Upper lobe of left lung (tissue), 6 donors: ENCODE measurements at regions not wholly inside any gene's neighbourhood (a gene's known extent, or its start where the extent isn't known, plus 50 kb on each side); places are given as distances from the start of the nearest gene placed in this dataset.

ENCODE experiments used
- ATAC-seq, 2 donors: fragments of 200-7000 bp; cut with Tn5 transposase; one replicate each; pipeline ENCODE4 v1.9.1; 2022; ENCODE audit warnings: mild to moderate bottlenecking in 2 of 2, moderate library complexity in 2 of 2; ENCODE audit not compliant: low FRiP score in 2 of 2
- DNase-seq, 2 donors: peaks; one replicate each; pipeline ENCODE4 v3.0.0-alpha.2; 2019 to 2020
- H3K27ac ChIP-seq, 4 donors: fragments of 200-600 bp; sonication (generic); one replicate each; pipeline ENCODE4 v1.5.1; 2016 to 2019
- H3K27me3 ChIP-seq, 4 donors: fragments of 200-600 bp; sonication (generic); one replicate each; pipeline ENCODE4 v1.5.1; 2017 to 2019
- H3K36me3 ChIP-seq, 4 donors: fragments of 200-600 bp; sonication (generic); one replicate each; pipeline ENCODE4 v1.5.1; 2016 to 2019
- H3K4me1 ChIP-seq, 4 donors: fragments of 200-600 bp; sonication (generic); one replicate each; pipeline ENCODE4 v1.5.1; 2018 to 2019
- H3K4me3 ChIP-seq, 4 donors: fragments of 200-600 bp; sonication (generic); one replicate each; pipeline ENCODE4 v1.5.1; 2017 to 2019; ENCODE audit warnings: mild to moderate bottlenecking in 2 of 4, moderate library complexity in 1 of 4
- H3K9me3 ChIP-seq, 4 donors: fragments of 200-600 bp; sonication (generic); one replicate each; pipeline ENCODE4 v1.5.1; 2018 to 2019
- CTCF ChIP-seq, 6 experiments: fragments of 450-650 bp in 4 of 6; fragments of 200-600 bp in 2 of 6; sonication (generic) in 2 of 6; IDR thresholded peaks; one replicate each; pipeline ENCODE4 v1.5.1; 2016 to 2019; ENCODE audit warnings: antibody characterized with exemption in 6 of 6
- EP300 ChIP-seq, 4 donors: sonication (generic); formaldehyde crosslinking; IDR thresholded peaks; one replicate each; pipeline ENCODE4 v1.5.1; 2017; ENCODE audit warnings: antibody characterized with exemption in 4 of 4, control low read depth in 2 of 4
- POLR2A ChIP-seq, 4 donors: fragments of 450-650 bp; IDR thresholded peaks; one replicate each; pipeline ENCODE4 v1.5.1; 2016 to 2017; ENCODE audit warnings: antibody characterized with exemption in 4 of 4, mild to moderate bottlenecking in 2 of 4
- POLR2AphosphoS5 ChIP-seq, 2 donors: sonication (generic); formaldehyde crosslinking; IDR thresholded peaks; one replicate each; pipeline ENCODE4 v1.5.1; 2017; ENCODE audit warnings: antibody characterized with exemption in 2 of 2
- WGBS, 2 donors: methylation state at CpG; one replicate each; pipeline ENCODE4 v1.1.5; 2017 to 2018; 5-methylcytosine and 5-hydroxymethylcytosine counted together
- donor health status: DM: no; HTN: no; CAD: no; lungs with moderate emphysema.
- donor health status: DM: no; HTN: yes; CAD: no; lungs with severe emphysema.

GRCh38 chr16:64880994-64881393 is 240.9 kb downstream of the CDH11 start:
- TF ChIP-seq POLR2AphosphoS5 (IDR thresholded peaks at IDR 0.05) (no peak), CTCF (IDR thresholded peaks at IDR 0.05) (no peak), POLR2A (IDR thresholded peaks at IDR 0.05) (no peak), EP300 (IDR thresholded peaks at IDR 0.05) (no peak)
- no peak overlapping the region for H3K4me3 ChIP-seq
- WGBS, 2 donors: 45 to 58% methylated on average over 2 of the region's 2 CpGs
- no peaks in the 10 kb centered on the region for H3K9me3 ChIP-seq
- no peaks in the 10 kb centered on the region for H3K4me1 ChIP-seq
- H3K27me3 ChIP-seq: no peaks in the 10 kb centered on the region
- no peak for DNase-seq
- H3K27ac ChIP-seq: no peak overlapping the region
- no peaks in the 10 kb centered on the region for H3K36me3 ChIP-seq
- no peak for ATAC-seq

- Histone ChIP-seq H3K27me3 (no peaks in the 10 kb centered on the region), H3K9me3 (no peaks in the 10 kb centered on the region), H3K36me3 (no peaks in the 10 kb centered on the region), H3K27ac (no peak overlapping the region), H3K4me1 (no peaks in the 10 kb centered on the region), H3K4me3 (no peak overlapping the region)
- 80 to 86% methylated on average over 3 of the region's 3 CpGs for WGBS, 2 donors
- no peak for DNase-seq
- no peak for ATAC-seq
- TF ChIP-seq EP300 (IDR thresholded peaks at IDR 0.05) (no peak), POLR2A (IDR thresholded peaks at IDR 0.05) (no peak), CTCF (IDR thresholded peaks at IDR 0.05) (no peak), POLR2AphosphoS5 (IDR thresholded peaks at IDR 0.05) (no peak)
Measured at GRCh38 chr16:64880006-64880405, 241.9 kb downstream of the CDH11 start.

GRCh38 chr16:64878940-64879339 is 242.9 kb downstream of the CDH11 start:
- DNase-seq (no peak), ATAC-seq (no peak)
- no peak overlapping the region for H3K4me3 ChIP-seq
- no peaks in the 10 kb centered on the region for H3K9me3 ChIP-seq
- H3K36me3 ChIP-seq: no peaks in the 10 kb centered on the region
- no peak overlapping the region for H3K27ac ChIP-seq
- no peaks in the 10 kb centered on the region for H3K4me1 ChIP-seq
- H3K27me3 ChIP-seq: no peaks in the 10 kb centered on the region
- WGBS, 2 donors: 80 to 87% methylated on average over 4 of the region's 4 CpGs
- no peak for TF ChIP-seq POLR2A (IDR thresholded peaks at IDR 0.05)
- TF ChIP-seq CTCF (IDR thresholded peaks at IDR 0.05): no peak
- no peak for TF ChIP-seq EP300 (IDR thresholded peaks at IDR 0.05)
- no peak for TF ChIP-seq POLR2AphosphoS5 (IDR thresholded peaks at IDR 0.05)

GRCh38 chr16:64872101-64872500 is 249.8 kb downstream of the CDH11 start:
- Histone ChIP-seq H3K4me3 (no peak overlapping the region), H3K36me3 (no peaks in the 10 kb centered on the region), H3K9me3 (no peaks in the 10 kb centered on the region), H3K27ac (no peak overlapping the region), H3K4me1 (no peaks in the 10 kb centered on the region), H3K27me3 (no peaks in the 10 kb centered on the region)
- ATAC-seq (no peak), DNase-seq (no peak)
- WGBS, 2 donors: 91 to 92% methylated on average over 2 of the region's 2 CpGs
- TF ChIP-seq EP300 (IDR thresholded peaks at IDR 0.05): no peak
- no peak for TF ChIP-seq POLR2A (IDR thresholded peaks at IDR 0.05)
- no peak for TF ChIP-seq CTCF (IDR thresholded peaks at IDR 0.05)
- no peak for TF ChIP-seq POLR2AphosphoS5 (IDR thresholded peaks at IDR 0.05)

- TF ChIP-seq EP300 (IDR thresholded peaks at IDR 0.05): no peak
- Histone ChIP-seq H3K4me1 (no peaks in the 10 kb centered on the region), H3K36me3 (no peaks in the 10 kb centered on the region), H3K27ac (no peak overlapping the region), H3K4me3 (no peak overlapping the region), H3K27me3 (no peaks in the 10 kb centered on the region), H3K9me3 (no peaks in the 10 kb centered on the region)
- DNase-seq (no peak), ATAC-seq (no peak)
- WGBS, 2 donors: 57 to 63% methylated on average over 3 of the region's 3 CpGs
Measured at GRCh38 chr16:64870859-64871258, 251.0 kb downstream of the CDH11 start.
